ENCODE measurements at regions not wholly inside any gene's neighbourhood (a gene's known extent, or its start where the extent isn't known, plus 50 kb on each side); places are given as distances from the start of the nearest gene placed in this dataset.

- H3K27me3 ChIP-seq (ENCODE audit: control insufficient read depth, insufficient read depth, low read length), result no peaks in the 10 kb centered on the region
- TF ChIP-seq CTCF (IDR thresholded peaks at IDR 0.05; ENCODE audit: insufficient read depth, low read length, poor library complexity, severe bottlenecking), result no peak
- no peak overlapping the region for H3K4me3 ChIP-seq (ENCODE audit: low read depth, low read length)
- no peaks in the 10 kb centered on the region for H3K36me3 ChIP-seq (ENCODE audit: control insufficient read depth, insufficient read depth, low read length)
- no peak for DNase-seq (ENCODE audit: low read depth)
Observed at GRCh38 chr3:162538906-162539305, 1042.3 kb downstream of the OTOL1 start.

GRCh38 chr3:162540421-162540820, 1043.8 kb downstream of the OTOL1 start:
- no peaks in the 10 kb centered on the region for H3K27me3 ChIP-seq (ENCODE audit: control insufficient read depth, insufficient read depth, low read length)
- H3K4me3 ChIP-seq (ENCODE audit: low read depth, low read length), result no peak overlapping the region
- DNase-seq (ENCODE audit: low read depth), result no peak
- no peak for TF ChIP-seq CTCF (IDR thresholded peaks at IDR 0.05; ENCODE audit: insufficient read depth, low read length, poor library complexity, severe bottlenecking)
- no peaks in the 10 kb centered on the region for H3K36me3 ChIP-seq (ENCODE audit: control insufficient read depth, insufficient read depth, low read length)

GRCh38 chr3:162541923-162542322, 1045.3 kb downstream of the OTOL1 start:
- DNase-seq (ENCODE audit: low read depth), result no peak
- no peak for TF ChIP-seq CTCF (IDR thresholded peaks at IDR 0.05; ENCODE audit: insufficient read depth, low read length, poor library complexity, severe bottlenecking)
- Histone ChIP-seq H3K27me3 (ENCODE audit: control insufficient read depth, insufficient read depth, low read length) (no peaks in the 10 kb centered on the region), H3K36me3 (ENCODE audit: control insufficient read depth, insufficient read depth, low read length) (no peaks in the 10 kb centered on the region), H3K4me3 (ENCODE audit: low read depth, low read length) (no peak overlapping the region)

GRCh38 chr3:162544246-162544645, 1047.6 kb downstream of the OTOL1 start:
- Histone ChIP-seq H3K4me3 (ENCODE audit: low read depth, low read length) (no peak overlapping the region), H3K27me3 (ENCODE audit: control insufficient read depth, insufficient read depth, low read length) (no peaks in the 10 kb centered on the region), H3K36me3 (ENCODE audit: control insufficient read depth, insufficient read depth, low read length) (no peaks in the 10 kb centered on the region)
- no peak for DNase-seq (ENCODE audit: low read depth)
- no peak for TF ChIP-seq CTCF (IDR thresholded peaks at IDR 0.05; ENCODE audit: insufficient read depth, low read length, poor library complexity, severe bottlenecking)

GRCh38 chr3:162546910-162547309, 1050.3 kb downstream of the OTOL1 start:
- no peak overlapping the region for H3K4me3 ChIP-seq (ENCODE audit: low read depth, low read length)
- TF ChIP-seq CTCF (IDR thresholded peaks at IDR 0.05; ENCODE audit: insufficient read depth, low read length, poor library complexity, severe bottlenecking), result no peak
- H3K27me3 ChIP-seq (ENCODE audit: control insufficient read depth, insufficient read depth, low read length), result no peaks in the 10 kb centered on the region
- H3K36me3 ChIP-seq (ENCODE audit: control insufficient read depth, insufficient read depth, low read length), result no peaks in the 10 kb centered on the region
- DNase-seq (ENCODE audit: low read depth), result no peak

- Histone ChIP-seq H3K36me3 (ENCODE audit: control insufficient read depth, insufficient read depth, low read length) (no peaks in the 10 kb centered on the region), H3K4me3 (ENCODE audit: low read depth, low read length) (no peak overlapping the region), H3K27me3 (ENCODE audit: control insufficient read depth, insufficient read depth, low read length) (no peaks in the 10 kb centered on the region)
- DNase-seq (ENCODE audit: low read depth), result no peak
- no peak for TF ChIP-seq CTCF (IDR thresholded peaks at IDR 0.05; ENCODE audit: insufficient read depth, low read length, poor library complexity, severe bottlenecking)
Observed at GRCh38 chr3:162547321-162547720, 1050.7 kb downstream of the OTOL1 start.
